GM18511 (cell line): ENCODE measurements at regions not wholly inside any gene's neighbourhood (a gene's known extent, or its start where the extent isn't known, plus 50 kb on each side); places are given as distances from the start of the nearest gene placed in this dataset.

ENCODE experiments used
- ATAC-seq: cut with Tn5 transposase; IDR thresholded peaks from one replicate; pipeline ENCODE4 v1.9.1; 2021; ENCODE audit warnings: mild to moderate bottlenecking, moderate library complexity; ENCODE audit not compliant: unreplicated experiment

- no peak for ATAC-seq
Measured at GRCh38 chr6:92195796-92196195, 1223.6 kb downstream of the EPHA7 start.

GRCh38 chr6:92188016-92188415 lies 1231.3 kb downstream of the EPHA7 start:
- ATAC-seq = no peak

GRCh38 chr6:92184933-92185332 lies 1234.4 kb downstream of the EPHA7 start:
- ATAC-seq = no peak

GRCh38 chr6:92181347-92181746 lies 1238.0 kb downstream of the EPHA7 start:
- ATAC-seq = no peak

- ATAC-seq = no peak
Measured at GRCh38 chr6:92180090-92180489, 1239.3 kb downstream of the EPHA7 start.

- no peak for ATAC-seq
Measured at GRCh38 chr6:92176666-92177065, 1242.7 kb downstream of the EPHA7 start.

GRCh38 chr6:92174398-92175073 lies 1244.8 kb downstream of the EPHA7 start:
- ATAC-seq = no peak

- ATAC-seq = no peak
Measured at GRCh38 chr6:92169506-92169905, 1249.9 kb downstream of the EPHA7 start.

GRCh38 chr6:92166666-92167065 lies 1252.7 kb downstream of the EPHA7 start:
- ATAC-seq = no peak

GRCh38 chr6:92161953-92162352 lies 1257.4 kb downstream of the EPHA7 start:
- no peak for ATAC-seq

- no peak for ATAC-seq
Measured at GRCh38 chr6:92160226-92160625, 1259.1 kb downstream of the EPHA7 start.

GRCh38 chr6:92159046-92159445 lies 1260.3 kb downstream of the EPHA7 start:
- no peak for ATAC-seq

- ATAC-seq = no peak
Measured at GRCh38 chr6:92150553-92150952, 1268.8 kb downstream of the EPHA7 start.

- no peak for ATAC-seq
Measured at GRCh38 chr6:92147246-92147645, 1272.1 kb downstream of the EPHA7 start.

- no peak for ATAC-seq
Measured at GRCh38 chr6:92139601-92140000, 1279.8 kb downstream of the EPHA7 start.

GRCh38 chr6:92132957-92133356 lies 1286.4 kb downstream of the EPHA7 start:
- no peak for ATAC-seq

- no peak for ATAC-seq
Measured at GRCh38 chr6:92132457-92132856, 1286.9 kb downstream of the EPHA7 start.

- no peak for ATAC-seq
Measured at GRCh38 chr6:92130944-92131343, 1288.4 kb downstream of the EPHA7 start.

GRCh38 chr6:92126983-92127382 lies 1292.4 kb downstream of the EPHA7 start:
- no peak for ATAC-seq

GRCh38 chr6:92126088-92126487 lies 1293.3 kb downstream of the EPHA7 start:
- no peak for ATAC-seq

- ATAC-seq = no peak
Measured at GRCh38 chr6:92125681-92126080, 1293.7 kb downstream of the EPHA7 start.

- no peak for ATAC-seq
Measured at GRCh38 chr6:92124200-92124651, 1295.1 kb downstream of the EPHA7 start.

- ATAC-seq = no peak
Measured at GRCh38 chr6:92122746-92123145, 1296.6 kb downstream of the EPHA7 start.
